SK-N-SH treated with all-trans-retinoic acid at 6 μM for 48 hours (cell line): ENCODE measurements at regions not wholly inside any gene's neighbourhood (a gene's known extent, or its start where the extent isn't known, plus 50 kb on each side); places are given as distances from the start of the nearest gene placed in this dataset.

Source experiments
- ATAC-seq: fragments of 200-7000 bp; cut with Tn5 transposase; 3 replicates; pipeline ENCODE4 v1.9.1; 2020; ENCODE audit warnings: mild to moderate bottlenecking, moderate library complexity
- ARNTL ChIP-seq: fragments of 450-650 bp; formaldehyde crosslinking; IDR thresholded peaks from 2 replicates; pipeline ENCODE4 v1.5.0; 2020; ENCODE audit warnings: low read depth, mild to moderate bottlenecking, moderate library complexity, borderline replicate concordance
- BACH2 ChIP-seq: fragments of 250-450 bp; sonication (Bioruptor Pico); IDR thresholded peaks from 2 replicates; pipeline ENCODE4 v1.9.0; 2021; ENCODE audit warnings: mild to moderate bottlenecking, borderline replicate concordance
- CREB5 ChIP-seq: fragments of 250-450 bp; sonication (Bioruptor Pico); IDR thresholded peaks from 2 replicates; pipeline ENCODE4 v1.5.1; 2020; ENCODE audit warnings: low read depth, mild to moderate bottlenecking, moderate library complexity
- CSDC2 ChIP-seq: fragments of 250-450 bp; sonication (Bioruptor Pico); IDR thresholded peaks from 2 replicates; pipeline ENCODE4 v1.5.0; 2020; ENCODE audit warnings: mild to moderate bottlenecking, moderate library complexity
- CSRNP3 ChIP-seq: fragments of 250-450 bp; sonication (Bioruptor Pico); IDR thresholded peaks from 2 replicates; pipeline ENCODE4 v1.5.1; 2021; ENCODE audit warnings: mild to moderate bottlenecking, moderate library complexity
- ESRRG ChIP-seq: fragments of 250-450 bp; sonication (Bioruptor Pico); IDR thresholded peaks from 2 replicates; pipeline ENCODE4 v1.6.1; 2021; ENCODE audit warnings: mild to moderate bottlenecking
- GLIS3 ChIP-seq: fragments of 250-450 bp; sonication (Bioruptor Pico); IDR thresholded peaks from 2 replicates; pipeline ENCODE4 v1.5.0; 2020; ENCODE audit warnings: mild to moderate bottlenecking, moderate library complexity
- ISL1 ChIP-seq: fragments of 250-450 bp; sonication (Bioruptor Pico); IDR thresholded peaks from 2 replicates; pipeline ENCODE4 v2.1.2; 2022; ENCODE audit warnings: mild to moderate bottlenecking, moderate library complexity
- OSR1 ChIP-seq: fragments of 250-450 bp; sonication (Bioruptor Pico); IDR thresholded peaks from 2 replicates; pipeline ENCODE4 v1.8.0; 2022; ENCODE audit warnings: moderate library complexity, mild to moderate bottlenecking, inconsistent platforms
- PATZ1 ChIP-seq: fragments of 250-450 bp; sonication (Bioruptor Pico); IDR thresholded peaks from 2 replicates; pipeline ENCODE4 v1.8.0; 2020; ENCODE audit warnings: mild to moderate bottlenecking, moderate library complexity, borderline replicate concordance
- POU6F1 ChIP-seq: fragments of 250-450 bp; sonication (Bioruptor Pico); IDR thresholded peaks from 2 replicates; pipeline ENCODE4 v1.8.0; 2021; ENCODE audit warnings: low read depth, mild to moderate bottlenecking, moderate library complexity, borderline replicate concordance
- PPARA ChIP-seq: fragments of 250-450 bp; sonication (Bioruptor Pico); IDR thresholded peaks from 2 replicates; pipeline ENCODE4 v1.5.0; 2020; ENCODE audit warnings: mild to moderate bottlenecking, borderline replicate concordance
- RARB ChIP-seq: fragments of 250-450 bp; sonication (Bioruptor Pico); IDR thresholded peaks from 2 replicates; pipeline ENCODE4 v1.8.0; 2021; ENCODE audit warnings: mild to moderate bottlenecking, moderate library complexity
- SNAI2 ChIP-seq: fragments of 250-450 bp; sonication (Bioruptor Pico); IDR thresholded peaks from 2 replicates; pipeline ENCODE4 v1.5.0; 2020; ENCODE audit warnings: mild to moderate bottlenecking, moderate library complexity
- TCF4 ChIP-seq: fragments of 250-450 bp; sonication (Bioruptor Pico); IDR thresholded peaks from 2 replicates; pipeline ENCODE4 v1.8.0; 2021; ENCODE audit warnings: mild to moderate bottlenecking, moderate library complexity, borderline replicate concordance
- TOX ChIP-seq: fragments of 250-450 bp; sonication (Bioruptor Pico); IDR thresholded peaks from 2 replicates; pipeline ENCODE4 v1.8.0; 2021; ENCODE audit warnings: mild to moderate bottlenecking, moderate library complexity, borderline replicate concordance
- TSHZ2 ChIP-seq: fragments of 250-450 bp; sonication (Bioruptor Pico); IDR thresholded peaks from 2 replicates; pipeline ENCODE4 v1.5.0; 2020; ENCODE audit warnings: mild to moderate bottlenecking, moderate library complexity
- ZFP30 ChIP-seq: fragments of 450-650 bp; formaldehyde crosslinking; IDR thresholded peaks from 2 replicates; pipeline ENCODE4 v1.5.0; 2022; ENCODE audit warnings: mild to moderate bottlenecking, moderate library complexity
- ZNF565 ChIP-seq: fragments of 450-650 bp; formaldehyde crosslinking; conservative IDR thresholded peaks from 2 replicates; pipeline ENCODE4 v1.5.0; 2020; ENCODE audit warnings: low read depth, mild to moderate bottlenecking, moderate library complexity
- ZNF8 ChIP-seq: fragments of 450-650 bp; formaldehyde crosslinking; IDR thresholded peaks from 2 replicates; pipeline ENCODE4 v1.5.0; 2020; ENCODE audit warnings: mild to moderate bottlenecking, moderate library complexity

GRCh38 chr4:133856731-133857355, 344.7 kb downstream of the PABPC4L start:
- TF ChIP-seq PATZ1 (no peak), ESRRG (CRISPR knock-in tag) (no peak), POU6F1 (no peak), OSR1 (no peak), BACH2 (CRISPR knock-in tag) (no peak), ZNF565 (CRISPR knock-in tag) (no peak), CREB5 (CRISPR knock-in tag) (no peak), CSDC2 (CRISPR knock-in tag) (no peak)
- no peak for ATAC-seq

GRCh38 chr4:133855001-133855400, 346.6 kb downstream of the PABPC4L start:
- ATAC-seq = no peak
- TF ChIP-seq TOX (CRISPR knock-in tag) (no peak), BACH2 (CRISPR knock-in tag) (no peak), CSRNP3 (no peak), OSR1 (no peak)

- ATAC-seq = no peak
- TF ChIP-seq CSDC2 (CRISPR knock-in tag) (no peak), TSHZ2 (no peak), ZFP30 (CRISPR knock-in tag) (no peak)
These were observed 362.3 kb downstream of the PABPC4L start for GRCh38 chr4:133839326-133839725.

- no peak for ATAC-seq
- TF ChIP-seq SNAI2 (no peak), CSDC2 (CRISPR knock-in tag) (no peak), CREB5 (CRISPR knock-in tag) (no peak), ISL1 (no peak), ZNF8 (no peak), CSRNP3 (no peak), ZNF565 (CRISPR knock-in tag) (no peak), POU6F1 (no peak), PPARA (CRISPR knock-in tag) (no peak), ARNTL (CRISPR knock-in tag) (no peak), GLIS3 (no peak), TCF4 (no peak), TOX (CRISPR knock-in tag) (no peak), RARB (CRISPR knock-in tag) (no peak)
These were observed 378.4 kb downstream of the PABPC4L start for GRCh38 chr4:133823177-133823576.
